ENCODE measurements at regions not wholly inside any gene's neighbourhood (a gene's known extent, or its start where the extent isn't known, plus 50 kb on each side); places are given as distances from the start of the nearest gene placed in this dataset.

DNA sequence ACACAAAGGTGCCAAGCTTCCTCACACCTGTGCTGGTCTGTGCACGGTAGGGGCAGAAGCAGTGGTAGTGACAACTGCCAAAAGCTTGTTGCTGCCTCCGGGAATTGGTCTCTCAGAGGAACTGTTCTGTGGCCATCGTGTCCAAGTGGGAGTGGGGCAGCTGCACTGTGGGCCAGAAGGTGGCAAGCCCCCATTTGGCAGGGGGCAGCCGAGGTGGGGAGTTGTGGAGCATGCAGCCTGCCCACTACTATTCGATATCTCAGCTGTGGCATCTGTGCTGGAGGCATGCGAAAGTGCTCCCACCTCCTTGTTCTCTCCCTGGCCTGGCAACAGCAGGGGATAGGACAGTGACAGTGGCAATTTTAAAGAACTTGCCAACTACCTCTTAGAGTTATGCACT, 192.8 kb downstream of the TBX22 start:
- Mint-ChIP-seq H3K27me3 (no peaks in the 10 kb centered on the region), H3K27ac (no peak overlapping the region), H3K4me3 (no peak overlapping the region), H3K4me1 (no peaks in the 10 kb centered on the region), H3K9me3 (ENCODE audit: insufficient read depth) (no peaks in the 10 kb centered on the region)
- intact Hi-C loops (cut with micrococcal nuclease) = no loop called here
- WGBS (ENCODE audit: insufficient coverage) = 84% methylated on average over 4 of the region's 6 CpGs
- Histone ChIP-seq H3K4me2 (replicated peaks; ENCODE audit: low read depth, low read length, poor library complexity, severe bottlenecking) (no peak overlapping the region), H2AFZ (ENCODE audit: insufficient read depth, low read depth, low read length, poor library complexity, severe bottlenecking) (no peak overlapping the region), H3K9ac (ENCODE audit: low read length) (no peak overlapping the region), H3K27me3 (replicated peaks in 1 of 4; ENCODE audit: control extremely low read depth in 1 of 4, control insufficient read depth in 3 of 4, insufficient read depth in 4 of 4, low read length in 3 of 4) (no peaks in the 10 kb centered on the region), H3K36me3 (replicated peaks in 1 of 2; ENCODE audit: control extremely low read depth in 1 of 2, control insufficient read depth in 1 of 2, extremely low read depth in 1 of 2, insufficient read depth in 2 of 2, low read length in 1 of 2) (no peaks in the 10 kb centered on the region), H4K20me1 (ENCODE audit: control insufficient read depth, insufficient read depth, low read length, poor library complexity, severe bottlenecking) (no peaks in the 10 kb centered on the region), H3K79me2 (ENCODE audit: control insufficient read depth, insufficient read depth, low read length) (no peaks in the 10 kb centered on the region), H3K4me3 (ENCODE audit: control extremely low read depth in 1 of 5, extremely low read depth in 1 of 5, insufficient read depth in 1 of 5, low read depth in 2 of 5, low read length in 4 of 5) (no peak overlapping the region), H3K4me1 (ENCODE audit: control insufficient read depth in 2 of 2, insufficient read depth in 2 of 2, low read length in 2 of 2) (no peaks in the 10 kb centered on the region), H3K9me3 (ENCODE audit: control extremely low read depth in 1 of 3, control insufficient read depth in 2 of 3, insufficient read depth in 1 of 3, low read length in 2 of 3) (no peaks in the 10 kb centered on the region), H3K27ac (ENCODE audit: low read length in 2 of 2) (no peak overlapping the region)
- no peak for DNase-seq
- POLR2A ChIA-PET = no interaction called here
- TF ChIP-seq CTCF (IDR thresholded peaks at IDR 0.05) = no peak
- TF ChIP-seq EZH2 (IDR thresholded peaks at IDR 0.05; ENCODE audit: borderline replicate concordance, insufficient read depth, low read depth, low read length, poor library complexity, severe bottlenecking) = no peak
- CTCF ChIA-PET = no interaction called here
- no peak for ATAC-seq (ENCODE audit: low read depth)

DNA sequence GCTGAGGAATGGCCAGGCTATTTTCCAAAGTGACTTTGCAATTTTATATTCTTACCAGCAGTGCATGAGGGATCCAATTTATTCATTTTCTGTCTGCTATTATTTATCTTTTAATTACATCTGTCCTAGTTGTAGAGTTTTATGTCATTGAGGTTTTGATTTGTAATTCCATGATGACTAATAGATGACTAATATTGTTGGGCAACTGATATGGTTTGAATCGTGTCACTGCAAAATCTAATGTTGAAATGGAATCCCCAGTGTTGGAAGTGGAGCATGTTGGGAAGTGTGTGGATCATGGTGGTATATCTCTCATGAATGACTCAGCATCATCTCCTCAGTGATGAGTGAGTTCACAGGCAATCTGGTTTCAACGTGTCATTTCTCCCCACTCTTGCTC, 201.5 kb downstream of the TBX22 start:
- H3K27me3 ChIP-seq (replicated peaks in 1 of 4; ENCODE audit: control extremely low read depth in 1 of 4, control insufficient read depth in 3 of 4, insufficient read depth in 4 of 4, low read length in 3 of 4) = no peaks in the 10 kb centered on the region
- no peak overlapping the region for H3K4me3 ChIP-seq (ENCODE audit: control extremely low read depth in 1 of 5, extremely low read depth in 1 of 5, insufficient read depth in 1 of 5, low read depth in 2 of 5, low read length in 4 of 5)
- no peaks in the 10 kb centered on the region for H4K20me1 ChIP-seq (ENCODE audit: control insufficient read depth, insufficient read depth, low read length, poor library complexity, severe bottlenecking)
- H3K9me3 ChIP-seq (ENCODE audit: control extremely low read depth in 1 of 3, control insufficient read depth in 2 of 3, insufficient read depth in 1 of 3, low read length in 2 of 3) = peaks cover 0 to 4% (median 0%) of the 10 kb centered on the region in 3 donors
- ATAC-seq (ENCODE audit: low read depth) (no peak), DNase-seq (no peak)
- TF ChIP-seq EZH2 (IDR thresholded peaks at IDR 0.05; ENCODE audit: borderline replicate concordance, insufficient read depth, low read depth, low read length, poor library complexity, severe bottlenecking) = no peak
- no peak for TF ChIP-seq CTCF (IDR thresholded peaks at IDR 0.05)
- no peak overlapping the region for H3K27ac ChIP-seq (ENCODE audit: low read length in 2 of 2)
- CTCF ChIA-PET = no interaction called here
- intact Hi-C loops (cut with micrococcal nuclease) = no loop called here
- POLR2A ChIA-PET = no interaction called here
- peaks cover 2% of the 10 kb centered on the region for H3K9me3 Mint-ChIP-seq (ENCODE audit: insufficient read depth)
- no peak overlapping the region for H3K4me2 ChIP-seq (replicated peaks; ENCODE audit: low read depth, low read length, poor library complexity, severe bottlenecking)
- no peaks in the 10 kb centered on the region for H3K79me2 ChIP-seq (ENCODE audit: control insufficient read depth, insufficient read depth, low read length)
- H3K4me1 ChIP-seq (ENCODE audit: control insufficient read depth in 2 of 2, insufficient read depth in 2 of 2, low read length in 2 of 2) = no peaks in the 10 kb centered on the region
- H3K27me3 Mint-ChIP-seq = no peaks in the 10 kb centered on the region
- no peak overlapping the region for H2AFZ ChIP-seq (ENCODE audit: insufficient read depth, low read depth, low read length, poor library complexity, severe bottlenecking)
- no peak overlapping the region for H3K9ac ChIP-seq (ENCODE audit: low read length)
- H3K4me3 Mint-ChIP-seq = no peak overlapping the region
- no peaks in the 10 kb centered on the region for H3K4me1 Mint-ChIP-seq
- H3K27ac Mint-ChIP-seq = no peak overlapping the region
- 50% methylated on average over 1 of the region's 2 CpGs for WGBS (ENCODE audit: insufficient coverage)
- no peaks in the 10 kb centered on the region for H3K36me3 ChIP-seq (replicated peaks in 1 of 2; ENCODE audit: control extremely low read depth in 1 of 2, control insufficient read depth in 1 of 2, extremely low read depth in 1 of 2, insufficient read depth in 2 of 2, low read length in 1 of 2)
